Thyroid gland (tissue), 4 donors: ENCODE measurements at regions not wholly inside any gene's neighbourhood (a gene's known extent, or its start where the extent isn't known, plus 50 kb on each side); places are given as distances from the start of the nearest gene placed in this dataset.

Experiments used
- CTCF ChIP-seq, 6 experiments: fragments of 200-600 bp in 3 of 6; fragments of 450-650 bp in 3 of 6; sonication (generic) in 3 of 6; IDR thresholded peaks; one replicate each; pipeline ENCODE4 v1.5.1; 2016 to 2019; ENCODE audit warnings: antibody characterized with exemption in 6 of 6, mild to moderate bottlenecking in 2 of 6, inconsistent platforms in 1 of 6, moderate library complexity in 1 of 6
- POLR2A ChIP-seq, 2 donors: fragments of 450-650 bp; IDR thresholded peaks; one replicate each; pipeline ENCODE4 v1.6.1; 2017; ENCODE audit warnings: antibody characterized with exemption in 2 of 2, mild to moderate bottlenecking in 2 of 2, moderate library complexity in 1 of 2

DNA sequence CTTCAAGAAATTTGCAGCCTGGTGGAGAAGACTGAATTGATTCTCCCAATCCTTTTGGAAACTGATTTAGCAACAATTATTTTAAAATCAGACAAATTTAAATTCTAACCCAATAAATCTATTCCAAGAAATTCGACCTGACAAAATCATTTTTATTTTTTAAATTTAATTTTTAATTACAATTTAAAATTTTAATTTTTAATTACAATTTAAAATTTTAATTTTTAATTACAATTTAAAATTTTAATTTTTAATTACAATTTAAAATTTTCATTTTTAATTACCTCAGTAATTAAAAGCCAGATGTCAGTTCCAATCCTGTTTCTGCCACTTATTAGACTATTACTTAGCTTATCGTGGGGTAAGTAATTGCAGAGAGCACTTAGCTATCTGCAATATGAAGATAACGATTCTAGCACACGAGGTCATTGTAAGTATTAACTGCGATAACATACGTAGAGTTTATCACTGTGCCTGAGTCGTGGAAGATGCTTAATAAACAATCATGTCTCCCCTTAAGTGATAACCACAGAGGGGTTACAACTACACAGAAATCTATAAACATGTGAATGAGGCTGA lies 346.4 kb upstream of the SLC24A2 start:
- TF ChIP-seq CTCF (IDR thresholded peaks at IDR 0.05) (no peak), POLR2A (IDR thresholded peaks at IDR 0.05) (no peak)
